ENCODE measurements at regions not wholly inside any gene's neighbourhood (a gene's known extent, or its start where the extent isn't known, plus 50 kb on each side); places are given as distances from the start of the nearest gene placed in this dataset.

DNA sequence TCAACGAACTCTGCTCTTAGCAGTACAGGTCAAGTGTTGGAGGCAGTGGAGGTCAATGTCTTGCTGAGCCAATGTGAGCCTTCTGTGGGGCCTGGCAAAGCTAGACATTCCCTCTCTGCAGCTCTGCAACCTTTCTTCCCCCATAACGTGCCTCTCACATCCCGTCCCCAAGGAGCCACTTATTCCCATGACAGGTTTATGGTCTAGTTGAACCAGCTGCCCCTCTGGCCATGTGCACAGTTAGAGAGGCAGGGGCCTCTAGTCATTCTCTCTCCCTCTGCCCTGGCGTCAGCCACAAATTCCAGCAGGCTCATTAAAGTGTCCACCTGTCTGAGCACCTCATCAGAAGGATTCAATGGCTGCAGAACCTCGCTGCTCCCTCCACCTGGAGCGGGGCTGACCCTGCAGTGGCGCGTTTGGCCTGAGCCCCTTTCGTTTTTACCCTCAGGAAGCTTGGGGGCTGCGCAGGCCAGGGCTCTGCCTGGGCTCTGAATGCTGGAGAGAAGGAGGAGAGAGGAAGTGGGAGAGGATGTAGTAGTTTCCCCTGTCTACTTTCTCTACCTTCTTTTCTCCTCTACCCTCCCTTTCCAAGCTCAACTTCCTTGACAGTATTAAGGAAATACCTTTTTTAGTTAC is 302.1 kb upstream of the B3GAT1 start:
- DNase-seq = no peak

DNA sequence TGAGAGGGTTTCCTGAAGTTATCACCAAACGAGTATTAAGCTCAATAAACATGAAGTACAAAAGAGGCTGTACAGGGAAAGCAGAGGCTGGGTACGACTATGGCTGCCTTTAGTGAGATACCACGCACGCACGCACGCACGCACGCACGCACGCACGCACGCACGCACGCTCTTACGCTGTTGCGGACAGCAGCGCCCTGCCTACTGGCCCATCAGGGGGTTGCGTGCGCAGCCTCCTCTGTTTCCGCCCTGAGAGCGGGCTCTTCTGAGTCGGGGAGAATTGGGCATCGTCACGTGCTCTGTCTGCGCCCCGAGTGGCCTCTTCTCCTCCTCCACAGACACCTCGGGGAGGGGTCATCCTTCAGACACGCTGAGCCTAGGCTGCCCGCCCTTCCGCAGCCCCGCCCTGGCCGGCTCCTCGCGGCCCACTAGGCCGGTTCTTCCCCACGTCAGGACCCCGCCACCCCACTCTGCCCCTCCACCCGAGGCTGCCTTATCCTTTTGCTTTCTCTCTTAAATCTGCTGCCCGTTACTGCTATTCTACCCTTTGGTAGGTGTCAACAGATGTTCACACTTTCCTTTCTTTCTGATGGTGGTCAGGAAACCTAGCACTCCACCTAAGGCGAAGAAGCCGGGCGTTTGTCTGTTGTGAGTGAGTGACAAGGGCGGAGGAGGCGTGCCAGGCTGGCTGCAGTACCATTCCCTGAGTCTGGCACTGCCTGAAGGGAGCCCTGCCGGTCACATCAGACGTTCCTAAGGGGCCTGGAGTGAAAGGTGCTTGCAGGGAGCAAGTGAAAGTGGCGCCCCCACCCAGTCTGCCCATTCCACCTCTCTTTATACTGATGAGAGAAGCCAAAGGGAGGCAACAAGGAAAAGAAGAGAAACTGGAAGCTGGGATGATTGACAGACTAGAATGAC is 300.4 kb upstream of the B3GAT1 start:
- peak; percentile 8 for DNase-seq

DNA sequence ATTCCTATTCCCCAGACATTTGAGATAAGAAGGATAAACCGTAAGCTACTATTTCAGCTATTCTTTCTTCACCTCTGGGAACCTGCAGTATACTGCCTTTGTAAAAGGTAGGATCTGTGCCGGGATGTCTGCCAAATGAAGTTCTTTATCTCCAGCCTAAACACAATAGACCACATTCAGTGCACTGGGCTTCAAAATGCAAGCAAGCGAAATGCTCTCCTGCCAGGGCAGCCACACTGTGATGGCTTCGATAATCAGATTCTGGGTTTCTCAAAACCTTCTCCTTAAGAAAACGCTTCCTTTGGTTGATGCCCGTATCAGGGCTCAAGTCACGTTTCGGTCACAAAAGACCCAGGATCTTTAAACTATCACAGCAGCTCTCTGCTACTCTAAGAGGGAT is 299.5 kb upstream of the B3GAT1 start:
- DNase-seq = no peak

DNA sequence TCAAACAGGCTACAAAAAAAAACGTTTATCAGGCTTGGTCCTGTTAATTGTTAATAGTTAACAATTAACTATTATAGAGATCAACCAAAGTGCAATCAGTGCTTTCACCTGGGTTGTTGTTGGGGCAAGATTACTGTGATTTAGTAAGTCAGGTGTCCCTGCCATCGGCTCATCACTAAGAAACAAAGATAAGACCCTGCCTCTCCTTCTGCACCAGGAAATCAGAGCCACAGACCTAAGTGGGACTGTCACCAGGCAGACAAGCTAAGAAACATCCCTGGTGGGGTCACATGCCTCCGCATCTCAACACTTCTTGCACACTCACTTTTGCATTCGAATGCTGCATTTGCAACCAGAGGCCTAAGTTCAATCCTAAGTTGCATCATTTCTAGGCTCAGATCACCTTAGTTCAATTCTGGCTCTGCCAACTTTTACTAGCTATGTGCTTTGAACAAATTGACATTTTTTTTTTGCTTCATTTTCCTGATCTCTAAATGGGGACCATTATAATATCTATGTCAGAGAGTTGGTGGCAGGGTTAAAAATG is 298.9 kb upstream of the B3GAT1 start:
- no peak for DNase-seq

DNA sequence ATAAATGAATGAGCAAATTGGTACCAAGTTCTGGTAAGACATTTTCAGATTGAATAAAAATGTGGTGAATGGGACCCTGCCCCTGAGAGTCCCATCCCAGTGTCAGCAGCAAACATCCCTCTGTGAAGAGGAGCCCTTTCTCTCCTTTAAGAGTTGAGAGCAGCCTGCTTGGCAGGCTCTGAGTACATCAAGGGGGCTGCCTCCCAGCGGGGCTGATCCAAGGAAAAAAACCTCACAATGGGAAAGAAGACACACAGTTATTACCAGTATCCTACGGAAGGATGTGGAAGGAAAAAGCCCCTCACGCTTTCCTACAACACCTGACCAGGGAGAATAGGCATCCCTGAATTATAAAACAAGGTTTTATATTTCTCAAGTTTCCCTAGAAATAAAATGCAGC is 293.8 kb upstream of the B3GAT1 start:
- DNase-seq = no peak

DNA sequence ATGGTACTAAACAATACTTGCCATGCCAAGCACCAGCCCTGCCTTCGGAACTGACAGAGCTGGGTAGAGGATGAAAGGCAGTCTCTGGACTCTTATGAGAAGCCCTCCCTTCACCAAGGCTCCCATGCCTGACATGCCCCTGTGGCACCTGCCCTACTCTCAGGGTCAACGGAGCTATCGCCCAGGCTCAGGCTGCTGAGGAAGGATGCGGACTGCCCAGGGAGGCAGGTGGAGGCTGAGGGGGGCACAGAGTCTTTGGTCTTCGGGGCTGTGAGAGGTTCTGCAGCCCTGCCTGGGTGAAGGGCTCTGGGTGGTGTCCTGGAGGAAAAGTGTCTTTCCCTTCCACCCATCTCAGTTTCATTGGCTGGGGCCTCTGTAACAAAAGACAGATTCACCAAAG is 290.8 kb upstream of the B3GAT1 start:
- DNase-seq = no peak

DNA sequence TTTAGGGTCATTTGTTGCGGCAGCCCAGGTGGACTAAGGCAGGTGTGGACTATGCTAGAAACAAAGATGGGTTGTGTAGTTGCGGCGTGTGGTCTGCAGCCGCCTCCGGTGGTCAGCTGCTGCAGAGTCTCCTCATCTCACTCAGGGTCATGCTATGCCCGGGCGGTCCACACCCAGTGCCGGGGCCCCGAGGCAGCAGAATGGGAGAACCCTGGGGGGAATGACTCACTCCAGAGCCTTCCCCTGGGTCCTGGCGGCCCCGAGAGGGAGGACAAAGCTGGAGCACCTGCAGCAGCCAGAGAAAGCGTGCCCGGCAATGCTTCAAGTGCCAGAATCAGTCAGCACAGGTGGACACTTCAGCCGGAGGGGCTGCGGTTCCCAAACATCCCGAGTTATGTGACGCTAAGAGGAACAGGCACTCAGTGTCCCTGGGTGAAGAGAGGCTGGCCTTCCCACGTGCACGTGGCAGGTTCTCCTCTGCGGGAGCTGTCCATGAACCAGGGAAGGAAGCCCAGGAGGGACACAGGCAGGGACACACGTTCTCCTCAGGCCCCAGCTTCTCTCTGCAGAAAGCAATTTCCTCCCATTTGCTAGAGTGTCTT is 289.6 kb upstream of the B3GAT1 start:
- DNase-seq = no peak

DNA sequence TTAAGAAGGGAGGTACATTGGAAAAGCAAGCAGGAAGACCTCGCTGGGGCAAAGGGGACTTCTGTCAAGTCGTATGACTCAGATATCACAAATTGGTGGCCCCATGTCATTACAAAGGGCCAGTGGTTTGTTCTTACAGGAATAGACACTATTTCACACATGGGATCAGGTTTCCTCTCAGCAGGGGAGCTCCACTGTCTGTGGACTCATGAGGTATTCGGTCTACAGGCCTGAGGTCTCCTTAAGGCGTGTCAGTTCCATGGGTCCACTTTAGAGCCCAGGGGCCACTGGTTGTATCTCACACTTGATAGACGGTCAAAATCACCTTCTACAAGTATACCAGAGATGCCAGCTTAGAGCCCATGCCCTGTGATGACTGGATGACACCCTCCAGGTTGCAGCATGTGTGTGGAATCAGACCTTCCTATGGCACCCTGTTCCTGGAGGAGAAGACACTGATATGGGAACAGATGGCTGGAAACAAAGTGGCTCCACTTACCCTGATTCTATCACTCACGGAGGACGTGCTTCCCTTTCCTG is 288.1 kb upstream of the B3GAT1 start:
- no peak for DNase-seq

DNA sequence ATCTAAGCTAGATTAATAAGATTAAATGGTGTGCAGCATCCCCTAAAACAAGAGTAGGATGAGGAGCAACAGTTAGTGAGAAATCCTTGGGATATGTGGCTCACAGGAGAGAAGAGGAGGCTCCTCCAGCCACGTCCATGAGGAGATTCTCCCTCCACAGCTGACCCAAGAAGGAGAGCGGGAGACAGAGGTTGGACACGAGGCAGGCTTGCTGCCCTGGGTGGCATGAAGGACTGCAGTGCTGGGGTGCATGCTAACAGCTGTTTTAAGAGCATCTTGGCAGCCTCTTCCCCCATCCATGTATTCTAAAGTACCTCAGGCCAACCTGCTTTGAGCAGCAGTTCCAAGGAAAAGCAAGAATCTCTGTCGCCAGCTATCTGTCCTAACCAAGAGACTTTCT is 284.4 kb upstream of the B3GAT1 start:
- no peak for DNase-seq

DNA sequence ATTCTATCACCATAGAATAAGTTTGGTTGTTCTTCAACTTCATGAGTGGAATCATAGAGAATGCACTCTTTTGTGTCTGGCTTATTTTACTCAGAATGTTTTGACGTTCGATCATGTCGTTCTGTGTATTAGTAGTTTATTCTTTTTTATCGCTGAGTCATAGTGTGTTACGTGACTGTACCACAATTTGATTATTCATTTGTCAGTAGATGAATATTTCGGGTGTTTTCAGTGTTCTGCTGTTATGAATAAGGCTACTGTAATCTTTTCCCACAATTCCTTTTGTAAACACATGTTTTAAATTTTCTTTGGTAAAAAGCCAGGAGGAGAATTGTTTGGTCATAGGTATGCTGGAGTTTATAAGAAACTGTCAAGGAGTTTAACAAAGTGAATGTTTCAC is 279.9 kb upstream of the B3GAT1 start:
- DNase-seq = no peak

DNA sequence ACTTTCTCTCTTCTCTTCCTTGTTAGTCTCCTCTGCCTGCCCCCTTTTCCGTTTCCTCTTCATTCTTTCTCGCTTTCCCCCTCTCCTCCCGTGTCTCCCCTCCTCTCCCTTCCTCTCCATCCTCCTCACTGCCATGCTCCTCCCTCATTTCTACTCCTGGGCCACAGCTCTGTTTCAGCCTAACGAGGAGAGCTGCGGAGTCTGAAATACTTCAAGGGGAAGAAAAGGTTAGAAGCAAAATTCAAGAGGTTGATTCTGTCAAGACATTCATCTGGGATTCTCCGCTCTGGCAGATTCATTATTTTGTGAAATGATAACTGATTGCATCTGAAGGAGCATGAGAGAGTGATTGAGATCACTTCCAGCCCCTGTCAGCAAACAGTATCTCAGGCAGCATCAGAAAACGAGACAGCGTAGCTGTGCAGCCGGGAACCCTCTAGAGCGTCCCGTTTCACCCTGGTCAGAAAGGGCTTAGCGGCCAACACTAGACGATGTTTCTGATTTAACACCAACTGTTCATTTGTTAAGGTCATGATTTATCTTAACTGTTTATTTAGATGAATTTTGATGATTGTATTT is 279.3 kb upstream of the B3GAT1 start:
- DNase-seq = no peak

DNA sequence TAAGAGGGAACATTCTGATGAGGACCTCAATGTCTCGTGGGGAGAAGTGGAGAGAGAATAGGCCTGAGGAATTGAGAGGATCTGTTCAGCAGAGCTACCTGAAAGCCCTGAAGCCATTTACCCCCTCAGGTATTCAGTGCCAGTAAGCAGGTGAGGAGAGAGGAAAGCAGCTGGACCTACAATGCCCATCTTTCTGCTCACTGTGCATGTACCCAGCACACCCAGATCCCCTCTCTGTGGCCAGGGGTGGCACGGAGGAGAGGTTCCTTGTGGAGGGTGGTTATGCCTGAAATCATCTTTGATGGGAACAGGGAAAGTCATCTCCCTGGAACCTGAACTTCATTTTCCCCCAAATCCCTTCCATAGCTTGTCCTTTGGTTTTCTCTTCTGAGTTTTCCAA is 277.8 kb upstream of the B3GAT1 start:
- no peak for DNase-seq

DNA sequence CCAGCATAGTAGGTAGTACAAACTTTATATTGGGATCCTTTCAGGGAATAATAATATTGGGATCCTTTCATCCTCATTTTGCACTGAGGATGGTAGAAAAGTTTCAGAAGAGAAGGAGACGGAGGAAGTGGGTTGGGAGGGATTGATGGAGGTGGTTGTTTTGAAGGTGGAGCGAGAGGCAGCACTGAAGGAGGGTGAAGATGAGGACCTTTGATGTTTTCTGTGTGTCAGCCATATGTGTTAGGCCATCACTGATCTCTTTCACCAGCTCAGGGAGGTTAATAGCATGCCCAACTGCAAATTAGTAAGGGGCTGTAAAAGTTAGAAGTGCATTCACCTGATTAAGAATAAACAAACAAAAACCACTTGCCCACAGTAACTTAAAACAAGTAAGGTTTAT is 275.5 kb upstream of the B3GAT1 start:
- DNase-seq = no peak

DNA sequence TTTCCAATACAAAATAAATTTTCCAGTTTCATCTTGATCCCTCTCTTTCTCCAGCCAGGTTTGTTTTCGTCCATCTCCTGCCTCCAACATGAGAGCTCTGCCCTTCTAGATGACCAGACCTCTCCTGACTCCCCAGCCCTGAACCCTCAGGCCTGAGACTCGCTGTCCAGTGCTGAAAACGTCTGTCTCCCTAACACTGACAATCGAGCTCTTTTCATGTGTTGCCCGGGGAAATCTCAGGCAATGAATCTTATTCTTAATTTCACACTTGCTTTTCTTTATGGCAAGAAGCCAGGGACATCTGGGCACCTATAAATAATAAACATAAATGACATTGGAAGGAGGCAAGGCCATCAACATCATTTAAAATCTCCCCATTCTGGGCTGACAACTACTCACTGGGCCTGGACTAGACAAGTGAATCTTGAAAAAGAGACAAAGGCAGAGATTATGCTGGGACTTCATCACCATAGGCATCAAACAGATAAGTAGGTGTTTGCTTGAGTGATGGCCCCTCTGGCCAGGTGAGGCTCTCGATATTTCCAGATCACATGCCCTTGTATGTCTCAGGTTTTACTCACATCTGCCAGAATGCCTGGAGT is 274.5 kb upstream of the B3GAT1 start:
- DNase-seq = no peak

DNA sequence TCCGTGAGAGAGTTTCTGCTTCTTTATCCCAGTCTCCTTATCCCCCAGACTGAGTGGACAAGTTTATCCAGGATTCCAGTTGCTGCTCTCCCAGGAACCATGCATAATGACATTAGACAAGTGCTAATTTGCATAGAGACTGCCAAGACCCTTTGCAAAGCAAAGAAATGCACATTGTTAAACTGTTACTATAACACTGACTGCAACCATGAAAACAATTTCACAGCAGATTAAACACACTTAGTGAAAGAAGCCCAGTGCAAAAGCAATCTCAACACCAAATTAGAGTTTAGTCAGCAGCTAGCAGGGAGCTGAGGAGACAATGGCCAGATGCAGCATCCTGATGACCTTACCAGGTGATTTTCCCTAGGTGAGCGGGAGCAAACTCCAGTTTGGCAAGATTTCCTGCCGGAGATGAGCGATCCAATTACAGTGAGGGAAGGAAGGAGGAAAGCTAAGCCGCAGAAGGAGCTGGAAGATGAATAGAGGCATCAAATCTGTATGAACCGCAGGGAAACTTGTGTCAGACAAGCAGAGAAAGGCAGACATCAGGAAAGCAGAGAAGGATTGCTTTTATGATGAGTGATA is 273.8 kb upstream of the B3GAT1 start:
- no peak for DNase-seq

DNA sequence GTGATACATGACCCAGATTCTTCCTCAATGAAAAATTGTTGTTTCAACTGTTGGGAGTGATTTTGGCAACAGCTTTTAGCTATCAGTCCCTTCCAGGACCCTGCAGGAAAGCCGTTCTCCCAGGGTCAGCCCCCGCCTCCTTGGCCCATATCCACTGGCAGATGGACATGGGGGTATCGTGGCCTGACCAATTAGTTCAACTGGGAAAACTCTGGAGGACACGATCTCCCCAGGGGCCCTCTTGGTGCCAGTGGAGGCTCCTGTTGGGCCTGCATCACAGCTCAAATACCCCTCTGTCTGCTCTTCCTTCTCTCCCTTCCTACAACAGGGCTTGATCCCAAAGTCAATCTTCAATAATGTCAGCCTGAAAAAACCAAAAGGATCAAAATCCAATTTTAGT is 272.5 kb upstream of the B3GAT1 start:
- no peak for DNase-seq

DNA sequence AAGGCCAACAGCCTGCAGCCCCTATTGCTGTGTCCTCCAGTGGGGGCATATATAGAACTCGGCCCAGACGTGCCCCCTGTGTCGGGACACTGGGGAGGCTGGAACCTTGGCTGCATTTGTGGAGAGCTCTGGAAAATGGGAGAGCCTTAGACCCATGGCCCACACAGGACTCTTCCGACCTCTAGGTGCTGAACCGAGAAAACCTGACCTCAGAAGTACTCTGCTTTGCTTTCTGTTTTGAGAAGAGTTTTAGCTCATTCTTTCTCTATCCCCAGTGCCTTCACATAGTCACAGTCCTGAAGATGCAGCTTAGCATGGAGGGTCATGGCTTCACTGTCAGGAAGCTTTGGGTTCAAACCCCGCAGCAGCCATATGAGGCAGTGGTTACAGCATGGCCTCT is 271.8 kb upstream of the B3GAT1 start:
- no peak for DNase-seq

DNA sequence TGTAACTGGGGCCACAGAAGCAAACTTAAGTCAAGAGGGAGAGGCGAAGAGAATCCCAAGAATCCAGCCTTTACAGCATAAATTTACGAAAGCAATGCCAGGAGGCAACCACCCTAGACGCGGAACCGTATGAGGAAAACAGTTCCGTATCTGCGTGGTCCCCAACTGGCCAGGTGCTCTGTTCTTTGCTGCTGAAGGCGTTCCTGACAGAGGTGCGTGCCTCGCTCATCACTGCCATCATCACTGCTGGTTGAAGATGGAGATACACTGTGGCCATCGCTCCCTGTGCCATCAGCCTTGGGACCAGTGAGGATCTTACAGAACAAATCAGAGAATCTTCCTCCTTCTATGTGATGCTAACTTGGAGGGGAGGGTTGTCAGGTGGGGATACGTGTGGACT is 270.5 kb upstream of the B3GAT1 start:
- no peak for DNase-seq

DNA sequence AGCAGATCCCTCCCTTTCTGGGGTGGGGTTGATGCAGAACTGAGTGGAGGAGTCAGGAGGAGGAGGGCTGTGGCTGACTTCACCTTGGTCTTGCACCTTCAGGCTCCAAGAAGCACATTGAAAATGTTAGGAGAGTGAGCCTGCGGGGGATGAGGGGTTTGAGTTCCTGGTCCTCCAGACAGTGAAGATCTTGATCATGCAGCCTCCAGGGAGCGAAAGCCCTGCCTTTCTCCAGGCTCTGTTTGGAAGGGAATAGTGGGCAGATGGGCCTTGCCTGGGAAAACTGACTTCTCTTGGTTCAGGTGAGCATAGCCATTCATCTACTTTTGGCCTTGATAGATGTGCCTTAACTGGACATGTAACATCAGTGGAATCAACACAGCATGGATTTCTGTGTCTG is 267.6 kb upstream of the B3GAT1 start:
- DNase-seq = no peak

DNA sequence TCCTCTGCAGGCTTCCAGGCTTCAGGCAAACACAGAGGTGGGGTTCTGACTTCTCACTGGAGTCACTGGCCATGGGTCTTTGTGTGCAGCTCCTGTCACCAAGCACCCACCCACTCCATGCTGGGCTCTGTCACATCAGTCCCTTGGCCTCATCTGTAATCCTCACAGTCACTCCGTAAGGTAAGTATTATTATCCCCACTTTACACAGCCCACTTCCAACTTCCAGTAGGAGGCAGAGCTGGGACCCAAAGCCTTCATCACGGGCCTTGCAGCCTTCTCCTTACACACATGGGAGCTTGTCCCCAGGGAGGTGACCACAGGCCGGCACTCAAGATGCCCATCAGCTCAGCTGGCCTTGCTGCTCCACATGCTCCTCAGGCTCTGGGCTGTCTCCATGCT is 266.7 kb upstream of the B3GAT1 start:
- no peak for DNase-seq

DNA sequence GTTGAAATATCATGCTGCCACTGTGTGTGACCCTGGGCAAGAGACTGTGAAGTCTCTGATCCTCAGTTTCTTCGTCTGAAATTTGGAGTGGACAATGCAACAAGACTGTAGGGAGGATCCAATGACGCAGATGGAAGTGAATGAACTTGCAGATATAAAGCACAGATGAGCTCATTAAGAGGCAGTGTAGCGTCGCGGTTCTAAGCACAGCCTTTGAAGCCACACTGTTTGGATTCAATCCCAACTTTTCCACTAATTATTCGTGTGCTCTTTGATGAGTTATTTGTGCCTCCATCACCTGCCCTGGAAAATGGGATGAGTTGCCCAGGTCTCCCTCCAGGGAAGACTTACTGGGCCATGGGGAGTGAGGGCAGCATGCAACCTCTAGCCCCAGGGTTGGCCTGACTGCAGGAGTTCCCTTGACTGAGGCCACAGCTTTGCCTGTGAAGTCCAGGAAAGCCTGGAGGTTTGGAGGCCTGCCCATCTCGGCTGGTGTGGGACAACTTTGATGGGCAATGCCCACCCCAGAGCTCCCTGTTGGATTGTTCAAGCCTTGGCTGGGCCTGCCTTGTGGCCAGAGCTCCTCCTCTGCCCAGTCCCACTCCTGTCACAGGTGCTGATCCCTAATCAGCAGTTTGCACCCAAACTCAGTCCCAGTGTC is 266.0 kb upstream of the B3GAT1 start:
- no peak for DNase-seq

DNA sequence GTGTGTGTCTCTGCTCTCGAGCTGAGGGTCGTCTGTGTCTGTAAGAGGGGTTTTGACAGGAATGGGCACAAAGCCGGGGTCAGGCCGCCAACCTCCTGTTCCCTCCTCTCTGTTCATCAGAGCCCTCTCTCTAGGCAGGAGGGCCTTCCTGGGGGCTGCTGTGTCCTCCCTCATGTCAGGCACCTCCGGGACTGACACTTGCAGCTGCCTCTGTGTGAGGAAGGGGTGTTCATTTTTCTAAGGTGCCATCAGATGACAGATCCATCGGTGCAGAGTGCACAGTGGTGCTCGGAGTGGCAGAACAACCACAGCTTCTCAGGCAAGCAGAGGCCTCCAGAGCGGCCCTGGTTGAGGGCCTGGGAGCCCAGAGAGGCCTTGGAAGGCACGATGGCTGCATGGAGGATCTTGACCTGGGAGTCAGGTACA is 265.4 kb upstream of the B3GAT1 start:
- DNase-seq = no peak

Measured in NCI-H146 (cell line).